ENCODE measurements at regions not wholly inside any gene's neighbourhood (a gene's known extent, or its start where the extent isn't known, plus 50 kb on each side); places are given as distances from the start of the nearest gene placed in this dataset.
"Not testable (repeated sequence)": the region's sequence is repeated elsewhere in the genome, so short reads cannot be mapped to it uniquely, and the experiment has no call there.

- not testable (repeated sequence) for TF ChIP-seq CTCF, POLR2A (IDR thresholded peaks at IDR 0.05)
Observed at GRCh38 chr21:18834121-18834520, 430.5 kb upstream of the TMPRSS15 start.
